ENCODE measurements at regions not wholly inside any gene's neighbourhood (a gene's known extent, or its start where the extent isn't known, plus 50 kb on each side); places are given as distances from the start of the nearest gene placed in this dataset.

GRCh38 chr2:8018956-8019355 lies 662.9 kb upstream of the ID2 start:
- no peak for TF ChIP-seq CTCF (IDR thresholded peaks at IDR 0.05)
- TF ChIP-seq POLR2A (IDR thresholded peaks at IDR 0.05), result no peak
